GM19397 (cell line): ENCODE measurements at regions not wholly inside any gene's neighbourhood (a gene's known extent, or its start where the extent isn't known, plus 50 kb on each side); places are given as distances from the start of the nearest gene placed in this dataset.

ENCODE experiments used
- ATAC-seq: cut with Tn5 transposase; IDR thresholded peaks from one replicate; pipeline ENCODE4 v1.9.1; 2021; ENCODE audit warnings: mild to moderate bottlenecking, moderate library complexity; ENCODE audit not compliant: unreplicated experiment

- no peak for ATAC-seq
Measured at GRCh38 chr12:43294916-43295315, 257.1 kb downstream of the ADAMTS20 start.

- ATAC-seq = no peak
Measured at GRCh38 chr12:43294147-43294546, 257.9 kb downstream of the ADAMTS20 start.

GRCh38 chr12:43293396-43293795 is 258.6 kb downstream of the ADAMTS20 start:
- ATAC-seq = no peak

- no peak for ATAC-seq
Measured at GRCh38 chr12:43292699-43293098, 259.3 kb downstream of the ADAMTS20 start.

- ATAC-seq = no peak
Measured at GRCh38 chr12:43291516-43291915, 260.5 kb downstream of the ADAMTS20 start.

- ATAC-seq = no peak
Measured at GRCh38 chr12:43290836-43291235, 261.2 kb downstream of the ADAMTS20 start.

- ATAC-seq = no peak
Measured at GRCh38 chr12:43289426-43289801, 262.6 kb downstream of the ADAMTS20 start.

- ATAC-seq = no peak
Measured at GRCh38 chr12:43288671-43289425, 263.2 kb downstream of the ADAMTS20 start.

GRCh38 chr12:43287706-43288383 is 264.2 kb downstream of the ADAMTS20 start:
- ATAC-seq = no peak

GRCh38 chr12:43286986-43287385 is 265.0 kb downstream of the ADAMTS20 start:
- ATAC-seq = no peak

- ATAC-seq = no peak
Measured at GRCh38 chr12:43285159-43285598, 266.8 kb downstream of the ADAMTS20 start.

- ATAC-seq = no peak
Measured at GRCh38 chr12:43284486-43285158, 267.4 kb downstream of the ADAMTS20 start.

- no peak for ATAC-seq
Measured at GRCh38 chr12:43283206-43283605, 268.8 kb downstream of the ADAMTS20 start.

GRCh38 chr12:43282106-43282505 is 269.9 kb downstream of the ADAMTS20 start:
- no peak for ATAC-seq

GRCh38 chr12:43281563-43281962 is 270.4 kb downstream of the ADAMTS20 start:
- ATAC-seq = no peak

GRCh38 chr12:43278541-43278832 is 273.5 kb downstream of the ADAMTS20 start:
- ATAC-seq = no peak

GRCh38 chr12:43277651-43278540 is 274.1 kb downstream of the ADAMTS20 start:
- peak; percentile 80 for ATAC-seq

GRCh38 chr12:43273467-43273866 is 278.5 kb downstream of the ADAMTS20 start:
- no peak for ATAC-seq

- no peak for ATAC-seq
Measured at GRCh38 chr12:43271659-43272058, 280.3 kb downstream of the ADAMTS20 start.

- no peak for ATAC-seq
Measured at GRCh38 chr12:43267818-43268217, 284.2 kb downstream of the ADAMTS20 start.

GRCh38 chr12:43261701-43262100 is 290.3 kb downstream of the ADAMTS20 start:
- no peak for ATAC-seq
